Brain microvascular endothelial cell (primary cell): ENCODE measurements at regions not wholly inside any gene's neighbourhood (a gene's known extent, or its start where the extent isn't known, plus 50 kb on each side); places are given as distances from the start of the nearest gene placed in this dataset.

Source experiments
- DNase-seq: peaks from one replicate; pipeline ENCODE4 v3.0.0-alpha.2; 2020
- H3K27ac ChIP-seq: fragments of 250-450 bp; sonication (Bioruptor Pico); 2 replicates; pipeline ENCODE4 v1.5.1; 2020; ENCODE audit warnings: mild to moderate bottlenecking, moderate library complexity
- H3K27me3 ChIP-seq: fragments of 250-450 bp; sonication (Bioruptor Pico); replicated peaks from 2 replicates; pipeline ENCODE4 v1.5.1; 2020; ENCODE audit warnings: mild to moderate bottlenecking
- H3K36me3 ChIP-seq: fragments of 250-450 bp; sonication (Bioruptor Pico); replicated peaks from 2 replicates; pipeline ENCODE4 v1.5.1; 2020; ENCODE audit warnings: mild to moderate bottlenecking
- H3K4me3 ChIP-seq: 2 replicates; pipeline ENCODE4 v1.5.1; 2011; ENCODE audit warnings: low read depth, mild to moderate bottlenecking, control low read depth, low read length, moderate library complexity
- in situ Hi-C: cut with HindIII; loops from 2 replicates; pipeline ENCODE4 v1.10.0; 2017; ENCODE audit warnings: low sequenced_read_pairs, low pct_ligation_motif_present
- TF ChIP-seq, protein P1 (sequence below): IDR thresholded peaks from 2 replicates; pipeline ENCODE4 v1.5.1; 2011; ENCODE audit warnings: low read depth, mild to moderate bottlenecking, moderate library complexity, low read length, control low read depth, inconsistent platforms; ENCODE audit errors: missing control alignments

DNA sequence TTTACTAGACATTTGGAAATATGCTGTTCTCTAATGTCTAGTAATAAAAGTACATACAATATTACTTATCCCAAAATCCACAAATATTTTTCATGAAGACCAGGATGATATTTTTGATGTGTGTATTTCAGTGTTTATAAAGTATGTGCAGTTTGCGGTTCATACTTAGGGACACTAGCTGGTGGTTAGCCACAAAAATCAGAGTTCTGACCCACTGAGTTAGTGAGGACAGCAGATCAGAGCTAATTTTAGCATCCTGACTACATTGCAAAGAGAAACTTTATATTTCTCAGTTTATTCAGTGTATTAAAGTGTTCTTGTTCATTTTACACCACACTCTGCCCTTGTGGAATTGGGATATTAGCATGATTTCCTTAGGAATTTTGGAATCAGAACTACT is 655.3 kb downstream of the HTR1A start:
- DNase-seq: no peak
- TF ChIP-seq, protein P1, sequence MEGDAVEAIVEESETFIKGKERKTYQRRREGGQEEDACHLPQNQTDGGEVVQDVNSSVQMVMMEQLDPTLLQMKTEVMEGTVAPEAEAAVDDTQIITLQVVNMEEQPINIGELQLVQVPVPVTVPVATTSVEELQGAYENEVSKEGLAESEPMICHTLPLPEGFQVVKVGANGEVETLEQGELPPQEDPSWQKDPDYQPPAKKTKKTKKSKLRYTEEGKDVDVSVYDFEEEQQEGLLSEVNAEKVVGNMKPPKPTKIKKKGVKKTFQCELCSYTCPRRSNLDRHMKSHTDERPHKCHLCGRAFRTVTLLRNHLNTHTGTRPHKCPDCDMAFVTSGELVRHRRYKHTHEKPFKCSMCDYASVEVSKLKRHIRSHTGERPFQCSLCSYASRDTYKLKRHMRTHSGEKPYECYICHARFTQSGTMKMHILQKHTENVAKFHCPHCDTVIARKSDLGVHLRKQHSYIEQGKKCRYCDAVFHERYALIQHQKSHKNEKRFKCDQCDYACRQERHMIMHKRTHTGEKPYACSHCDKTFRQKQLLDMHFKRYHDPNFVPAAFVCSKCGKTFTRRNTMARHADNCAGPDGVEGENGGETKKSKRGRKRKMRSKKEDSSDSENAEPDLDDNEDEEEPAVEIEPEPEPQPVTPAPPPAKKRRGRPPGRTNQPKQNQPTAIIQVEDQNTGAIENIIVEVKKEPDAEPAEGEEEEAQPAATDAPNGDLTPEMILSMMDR: no peak
- no peak overlapping the region for H3K27ac ChIP-seq
- no peaks in the 10 kb centered on the region for H3K36me3 ChIP-seq
- H3K4me3 ChIP-seq: no peak overlapping the region
- in situ Hi-C loops: no loop called here
- no peaks in the 10 kb centered on the region for H3K27me3 ChIP-seq

DNA sequence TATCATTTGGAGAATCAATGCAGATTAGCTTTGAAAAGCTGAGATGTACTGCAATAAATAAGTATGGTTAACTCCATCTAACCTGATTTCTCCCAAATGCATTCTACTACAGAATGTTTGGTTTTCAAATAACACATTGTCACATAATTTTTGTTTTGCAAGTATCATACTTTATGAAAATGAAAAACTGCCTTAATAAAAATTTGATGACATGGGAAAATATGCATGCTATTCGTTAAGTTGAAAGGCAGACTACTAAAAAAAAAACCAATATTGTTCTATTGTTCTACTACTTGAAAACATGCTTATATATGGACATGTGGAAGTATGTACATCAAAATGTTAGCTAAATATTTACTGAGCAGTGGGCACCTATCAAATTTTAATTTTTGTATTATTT is 668.9 kb downstream of the HTR1A start:
- no peak for DNase-seq
- H3K27ac ChIP-seq: no peak overlapping the region
- TF ChIP-seq, protein P1: no peak
- no peaks in the 10 kb centered on the region for H3K27me3 ChIP-seq
- in situ Hi-C loops: no loop called here
- no peak overlapping the region for H3K4me3 ChIP-seq
- H3K36me3 ChIP-seq: no peaks in the 10 kb centered on the region

DNA sequence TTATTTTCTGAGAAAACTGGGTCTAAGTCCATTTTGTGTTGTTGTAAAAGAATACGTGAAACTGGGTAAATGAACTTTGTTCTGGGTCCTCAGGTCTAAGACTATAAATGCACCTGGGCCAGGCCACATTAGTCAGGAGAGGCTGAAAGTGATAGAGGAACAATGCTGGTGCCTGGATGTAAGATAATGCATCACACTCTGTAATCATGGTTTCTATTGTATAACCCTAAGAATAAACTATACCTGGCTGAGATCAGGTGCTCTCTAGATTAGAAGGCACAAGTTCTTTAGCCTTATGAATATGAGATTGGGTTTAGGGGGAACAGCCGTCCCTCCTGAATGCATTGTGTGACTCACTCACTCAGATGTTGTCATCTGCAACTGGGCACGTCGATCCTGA is 675.5 kb downstream of the HTR1A start:
- in situ Hi-C loops: no loop called here
- no peak overlapping the region for H3K27ac ChIP-seq
- no peaks in the 10 kb centered on the region for H3K36me3 ChIP-seq
- H3K4me3 ChIP-seq: no peak overlapping the region
- no peaks in the 10 kb centered on the region for H3K27me3 ChIP-seq
- DNase-seq: no peak
- TF ChIP-seq, protein P1: no peak

GRCh38 chr5:63263411-63263810 is 684.8 kb downstream of the LRRC70 start:
- no peak for DNase-seq
- Histone ChIP-seq H3K36me3 (no peaks in the 10 kb centered on the region), H3K27ac (no peak overlapping the region), H3K27me3 (no peaks in the 10 kb centered on the region), H3K4me3 (no peak overlapping the region)
- in situ Hi-C loops: no loop called here
- TF ChIP-seq, protein P1: no peak

- no peaks in the 10 kb centered on the region for H3K27me3 ChIP-seq
- no peak overlapping the region for H3K4me3 ChIP-seq
- H3K36me3 ChIP-seq: no peaks in the 10 kb centered on the region
- in situ Hi-C loops: no loop called here
- peak overlapping the region; percentile 65 for H3K27ac ChIP-seq
- no peak for DNase-seq
- TF ChIP-seq, protein P1: no peak
Observed at GRCh38 chr5:63262185-63262981, 683.8 kb downstream of the LRRC70 start.

- Histone ChIP-seq H3K36me3 (no peaks in the 10 kb centered on the region), H3K4me3 (no peak overlapping the region), H3K27me3 (no peaks in the 10 kb centered on the region), H3K27ac (no peak overlapping the region)
- in situ Hi-C loops: no loop called here
- TF ChIP-seq, protein P1: no peak
- DNase-seq: no peak
Observed at GRCh38 chr5:63261695-63262094, 683.1 kb downstream of the LRRC70 start.
